K562 (cell line): ENCODE measurements at regions not wholly inside any gene's neighbourhood (a gene's known extent, or its start where the extent isn't known, plus 50 kb on each side); places are given as distances from the start of the nearest gene placed in this dataset.

ENCODE experiments used
- CREM ChIP-seq: IDR thresholded peaks from 2 replicates; pipeline ENCODE4 v1.6.1; 2014; ENCODE audit warnings: antibody characterized with exemption, low read depth
- EP300 ChIP-seq: IDR thresholded peaks from 2 replicates; pipeline ENCODE4 v1.6.1; 2012; ENCODE audit warnings: low read length, improper control_type of control experiment
- GABPB1 ChIP-seq: sonication (generic); formaldehyde crosslinking; IDR thresholded peaks from 2 replicates; pipeline ENCODE4 v1.8.0; 2022; ENCODE audit warnings: mild to moderate bottlenecking, missing genetic modification reagents
- HDAC2 ChIP-seq: fragments of 450-650 bp; IDR thresholded peaks from 2 replicates; pipeline ENCODE4 v1.6.1; 2016; ENCODE audit warnings: mild to moderate bottlenecking
- JUND ChIP-seq, 2 experiments: IDR thresholded peaks; 2 replicates in 1 of 2; 3 replicates in 1 of 2; pipeline ENCODE4 v1.6.1; 2011; ENCODE audit warnings: borderline replicate concordance in 2 of 2, low read depth in 2 of 2, low read length in 2 of 2, improper control_type of control experiment in 1 of 2, missing biosample characterization in 1 of 2, missing genetic modification characterization in 1 of 2, missing genetic modification reagents in 1 of 2
- KDM4B ChIP-seq, 2 experiments: fragments of 450-650 bp in 1 of 2; sonication (generic) in 1 of 2; IDR thresholded peaks; 2 replicates each; pipeline ENCODE4 v1.6.1; 2016 to 2017; ENCODE audit warnings: borderline replicate concordance in 2 of 2, antibody characterized with exemption in 1 of 2, low read depth in 1 of 2, mild to moderate bottlenecking in 1 of 2
- MAFF ChIP-seq: IDR thresholded peaks from 2 replicates; pipeline ENCODE4 v1.6.1; 2012; ENCODE audit warnings: low read length, improper control_type of control experiment
- MECOM ChIP-seq: fragments of 250-450 bp; sonication (Bioruptor Pico); IDR thresholded peaks from 2 replicates; pipeline ENCODE4 v1.8.0; 2022; ENCODE audit warnings: inconsistent platforms
- MEF2D ChIP-seq: conservative IDR thresholded peaks from 2 replicates; pipeline ENCODE4 v1.6.1; 2016; ENCODE audit warnings: low read depth, missing genetic modification characterization, missing compliant biosample characterization
- NCOA2 ChIP-seq, 2 experiments: fragments of 450-650 bp; IDR thresholded peaks; 2 replicates each; pipeline ENCODE4 v1.6.1; 2018; ENCODE audit warnings: mild to moderate bottlenecking in 2 of 2, moderate library complexity in 1 of 2; ENCODE audit not compliant: partially characterized antibody in 2 of 2
- PCBP1 ChIP-seq: fragments of 200-400 bp; formaldehyde crosslinking; IDR thresholded peaks from 2 replicates; pipeline ENCODE4 v1.6.1; 2018; ENCODE audit warnings: mild to moderate bottlenecking, low read depth, low read length; ENCODE audit not compliant: poor library complexity, severe bottlenecking
- RBBP5 ChIP-seq: fragments of 200-600 bp; sonication (generic); IDR thresholded peaks from 2 replicates; pipeline ENCODE4 v1.6.1; 2012; ENCODE audit warnings: borderline replicate concordance, mild to moderate bottlenecking, low read length, control low read depth, inconsistent platforms; ENCODE audit not compliant: insufficient read depth, poor library complexity, severe bottlenecking
- RNF2 ChIP-seq: sonication (generic); IDR thresholded peaks from 2 replicates; pipeline ENCODE4 v1.6.1; 2016
- SP1 ChIP-seq: sonication (generic); formaldehyde crosslinking; IDR thresholded peaks from 2 replicates; pipeline ENCODE4 v1.8.1; 2022; ENCODE audit warnings: mild to moderate bottlenecking, missing genetic modification reagents
- TCF7 ChIP-seq: sonication (generic); IDR thresholded peaks from 2 replicates; pipeline ENCODE4 v1.6.1; 2016; ENCODE audit warnings: antibody characterized with exemption, borderline replicate concordance
- XRCC5 ChIP-seq: fragments of 200-400 bp; formaldehyde crosslinking; IDR thresholded peaks from 2 replicates; pipeline ENCODE4 v1.6.1; 2017; ENCODE audit warnings: low read depth, mild to moderate bottlenecking, low read length
- ZNF507 ChIP-seq: conservative IDR thresholded peaks from 2 replicates; pipeline ENCODE4 v1.6.1; 2017; ENCODE audit warnings: missing genetic modification characterization, missing compliant biosample characterization
- ZSCAN32 ChIP-seq: fragments of 450-650 bp; formaldehyde crosslinking; IDR thresholded peaks from 2 replicates; pipeline ENCODE4 v1.4.0; 2020; ENCODE audit warnings: mild to moderate bottlenecking, moderate library complexity
- TF ChIP-seq, protein P1 (sequence below): sonication (generic); formaldehyde crosslinking; IDR thresholded peaks from 2 replicates; pipeline ENCODE4 v1.8.0; 2023; ENCODE audit warnings: mild to moderate bottlenecking, missing genetic modification reagents
- TF ChIP-seq, protein P2 (sequence below): fragments of 200-400 bp; formaldehyde crosslinking; IDR thresholded peaks from 2 replicates; pipeline ENCODE4 v1.6.1; 2017; ENCODE audit warnings: mild to moderate bottlenecking, low read depth, low read length, moderate library complexity
- TF ChIP-seq, protein P3 (sequence below): sonication (generic); formaldehyde crosslinking; IDR thresholded peaks from 2 replicates; pipeline ENCODE4 v1.9.0; 2022; ENCODE audit warnings: mild to moderate bottlenecking, missing genetic modification reagents

DNA sequence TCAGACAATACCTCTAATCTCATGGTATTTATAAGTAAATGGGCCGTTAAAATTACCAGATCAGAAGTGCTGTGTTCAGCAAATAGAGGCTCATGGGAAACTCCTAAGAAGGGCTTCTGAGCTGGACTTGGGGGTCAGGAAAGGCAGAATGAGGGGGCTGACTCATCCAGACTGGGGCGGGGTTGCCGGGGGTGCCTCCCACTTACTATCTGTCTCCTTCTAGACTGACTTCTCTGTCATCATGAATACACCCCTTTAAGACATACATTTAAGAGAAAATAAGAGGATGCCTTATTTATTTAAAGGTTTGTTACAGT lies 96.0 kb upstream of the ERRFI1 start (continued):
- peak; percentile 91 for TF ChIP-seq JUND (IDR thresholded peaks at IDR 0.05; ENCODE audit: borderline replicate concordance, low read depth, low read length)
- TF ChIP-seq JUND (tag; IDR thresholded peaks at IDR 0.05; ENCODE audit: borderline replicate concordance, low read depth, low read length), result peak; percentile 57; the same call in 2 of the 3 replicates
- TF ChIP-seq NCOA2 (IDR thresholded peaks at IDR 0.05; ENCODE audit: partially characterized antibody in 2 of 2), result peak in 1 of 2 experiments; percentile 10
- TF ChIP-seq, protein P1, sequence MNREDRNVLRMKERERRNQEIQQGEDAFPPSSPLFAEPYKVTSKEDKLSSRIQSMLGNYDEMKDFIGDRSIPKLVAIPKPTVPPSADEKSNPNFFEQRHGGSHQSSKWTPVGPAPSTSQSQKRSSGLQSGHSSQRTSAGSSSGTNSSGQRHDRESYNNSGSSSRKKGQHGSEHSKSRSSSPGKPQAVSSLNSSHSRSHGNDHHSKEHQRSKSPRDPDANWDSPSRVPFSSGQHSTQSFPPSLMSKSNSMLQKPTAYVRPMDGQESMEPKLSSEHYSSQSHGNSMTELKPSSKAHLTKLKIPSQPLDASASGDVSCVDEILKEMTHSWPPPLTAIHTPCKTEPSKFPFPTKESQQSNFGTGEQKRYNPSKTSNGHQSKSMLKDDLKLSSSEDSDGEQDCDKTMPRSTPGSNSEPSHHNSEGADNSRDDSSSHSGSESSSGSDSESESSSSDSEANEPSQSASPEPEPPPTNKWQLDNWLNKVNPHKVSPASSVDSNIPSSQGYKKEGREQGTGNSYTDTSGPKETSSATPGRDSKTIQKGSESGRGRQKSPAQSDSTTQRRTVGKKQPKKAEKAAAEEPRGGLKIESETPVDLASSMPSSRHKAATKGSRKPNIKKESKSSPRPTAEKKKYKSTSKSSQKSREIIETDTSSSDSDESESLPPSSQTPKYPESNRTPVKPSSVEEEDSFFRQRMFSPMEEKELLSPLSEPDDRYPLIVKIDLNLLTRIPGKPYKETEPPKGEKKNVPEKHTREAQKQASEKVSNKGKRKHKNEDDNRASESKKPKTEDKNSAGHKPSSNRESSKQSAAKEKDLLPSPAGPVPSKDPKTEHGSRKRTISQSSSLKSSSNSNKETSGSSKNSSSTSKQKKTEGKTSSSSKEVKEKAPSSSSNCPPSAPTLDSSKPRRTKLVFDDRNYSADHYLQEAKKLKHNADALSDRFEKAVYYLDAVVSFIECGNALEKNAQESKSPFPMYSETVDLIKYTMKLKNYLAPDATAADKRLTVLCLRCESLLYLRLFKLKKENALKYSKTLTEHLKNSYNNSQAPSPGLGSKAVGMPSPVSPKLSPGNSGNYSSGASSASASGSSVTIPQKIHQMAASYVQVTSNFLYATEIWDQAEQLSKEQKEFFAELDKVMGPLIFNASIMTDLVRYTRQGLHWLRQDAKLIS, result no peak
- no peak for TF ChIP-seq PCBP1
- peak; percentile 15; the same call in 1 of the 2 replicates for TF ChIP-seq HDAC2
- TF ChIP-seq, protein P2, sequence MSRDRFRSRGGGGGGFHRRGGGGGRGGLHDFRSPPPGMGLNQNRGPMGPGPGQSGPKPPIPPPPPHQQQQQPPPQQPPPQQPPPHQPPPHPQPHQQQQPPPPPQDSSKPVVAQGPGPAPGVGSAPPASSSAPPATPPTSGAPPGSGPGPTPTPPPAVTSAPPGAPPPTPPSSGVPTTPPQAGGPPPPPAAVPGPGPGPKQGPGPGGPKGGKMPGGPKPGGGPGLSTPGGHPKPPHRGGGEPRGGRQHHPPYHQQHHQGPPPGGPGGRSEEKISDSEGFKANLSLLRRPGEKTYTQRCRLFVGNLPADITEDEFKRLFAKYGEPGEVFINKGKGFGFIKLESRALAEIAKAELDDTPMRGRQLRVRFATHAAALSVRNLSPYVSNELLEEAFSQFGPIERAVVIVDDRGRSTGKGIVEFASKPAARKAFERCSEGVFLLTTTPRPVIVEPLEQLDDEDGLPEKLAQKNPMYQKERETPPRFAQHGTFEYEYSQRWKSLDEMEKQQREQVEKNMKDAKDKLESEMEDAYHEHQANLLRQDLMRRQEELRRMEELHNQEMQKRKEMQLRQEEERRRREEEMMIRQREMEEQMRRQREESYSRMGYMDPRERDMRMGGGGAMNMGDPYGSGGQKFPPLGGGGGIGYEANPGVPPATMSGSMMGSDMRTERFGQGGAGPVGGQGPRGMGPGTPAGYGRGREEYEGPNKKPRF, result no peak
- TF ChIP-seq EP300, result peak; percentile 1; the same call in 1 of the 2 replicates
- TF ChIP-seq SP1 (CRISPR knock-in tag), result no peak
- TF ChIP-seq, protein P3, sequence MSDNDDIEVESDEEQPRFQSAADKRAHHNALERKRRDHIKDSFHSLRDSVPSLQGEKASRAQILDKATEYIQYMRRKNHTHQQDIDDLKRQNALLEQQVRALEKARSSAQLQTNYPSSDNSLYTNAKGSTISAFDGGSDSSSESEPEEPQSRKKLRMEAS, result no peak
- TF ChIP-seq TCF7, result no peak
- TF ChIP-seq CREM, result no peak
- TF ChIP-seq KDM4B (IDR thresholded peaks at IDR 0.05; ENCODE audit: borderline replicate concordance in 2 of 2, low read depth in 1 of 2), result no peak
- no peak for TF ChIP-seq ZSCAN32
- TF ChIP-seq ZNF507 (tag), result no peak
- peak; percentile 71 for TF ChIP-seq MAFF
- TF ChIP-seq RNF2, result no peak
- TF ChIP-seq MECOM (CRISPR knock-in tag), result no peak
- TF ChIP-seq GABPB1 (CRISPR knock-in tag), result no peak
- TF ChIP-seq RBBP5, result no peak
- no peak for TF ChIP-seq XRCC5
- TF ChIP-seq MEF2D (tag), result no peak
